Fibroblast of pulmonary artery (primary cell): ENCODE measurements at regions not wholly inside any gene's neighbourhood (a gene's known extent, or its start where the extent isn't known, plus 50 kb on each side); places are given as distances from the start of the nearest gene placed in this dataset.

Experiments used
- DNase-seq: peaks from one replicate; pipeline ENCODE4 v3.0.0-alpha.2; 2010; ENCODE audit warnings: low read depth
- H3K4me3 ChIP-seq: replicated peaks from 2 replicates; pipeline ENCODE4 v1.5.1; 2011; ENCODE audit warnings: low read depth, mild to moderate bottlenecking, control low read depth, low read length, moderate library complexity
- CTCF ChIP-seq: IDR thresholded peaks from 2 replicates; pipeline ENCODE4 v1.5.1; 2011; ENCODE audit warnings: mild to moderate bottlenecking, control low read depth, low read length, inconsistent platforms; ENCODE audit errors: missing control alignments

GRCh38 chr5:38166832-38167231 lies 91.5 kb upstream of the EGFLAM start:
- no peak for DNase-seq
- no peak for TF ChIP-seq CTCF
- H3K4me3 ChIP-seq = no peak overlapping the region

DNA sequence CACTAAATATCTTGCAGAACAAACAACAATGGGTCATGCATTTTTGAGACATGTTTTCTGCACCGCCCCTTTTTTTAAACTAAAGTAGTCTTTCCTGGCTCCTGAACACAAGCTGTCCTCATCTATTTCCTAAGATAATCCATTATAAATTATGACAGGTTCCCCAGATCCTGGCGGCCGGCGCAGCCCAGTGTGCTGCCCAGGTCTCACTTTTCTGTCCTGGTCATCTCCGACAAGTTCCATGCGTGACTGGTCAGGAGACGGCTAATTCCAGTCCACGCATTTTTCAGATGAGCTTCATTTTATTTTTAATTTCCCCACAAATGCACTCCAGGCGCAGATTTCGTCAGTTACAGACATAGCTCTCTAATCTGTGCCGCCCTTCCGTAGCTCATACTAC lies 92.9 kb upstream of the EGFLAM start:
- H3K4me3 ChIP-seq = no peak overlapping the region
- no peak for DNase-seq
- no peak for TF ChIP-seq CTCF

DNA sequence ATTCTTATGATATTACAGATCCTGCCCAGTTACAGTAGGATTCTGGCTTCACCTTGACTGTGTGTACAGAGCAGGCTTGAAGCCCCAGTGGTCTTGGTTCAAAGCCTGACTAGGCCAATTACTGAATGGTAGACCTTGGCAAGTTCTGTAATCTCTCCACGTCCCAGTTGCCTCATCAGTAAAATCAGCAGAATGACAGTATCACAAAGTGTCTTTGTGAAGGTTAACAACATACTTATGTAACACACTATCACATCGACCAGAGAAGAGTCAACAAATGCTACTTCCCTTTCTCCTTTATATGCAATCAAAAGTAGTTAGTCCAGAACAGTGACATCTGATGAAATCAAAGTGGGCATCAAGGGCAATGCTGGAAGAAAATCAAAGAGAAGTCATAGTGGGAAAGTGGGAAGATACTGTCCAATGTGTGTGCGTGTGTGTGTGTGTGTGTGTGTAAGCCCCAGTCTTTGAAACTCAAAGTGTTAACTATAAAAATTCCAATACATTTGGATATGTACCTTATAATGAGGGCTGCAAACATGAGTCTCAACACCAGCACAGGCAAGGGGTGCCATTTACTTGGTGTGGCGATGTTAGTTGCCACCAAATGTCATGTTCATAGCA lies 93.5 kb upstream of the EGFLAM start:
- H3K4me3 ChIP-seq = no peak overlapping the region
- TF ChIP-seq CTCF = no peak
- no peak for DNase-seq

DNA sequence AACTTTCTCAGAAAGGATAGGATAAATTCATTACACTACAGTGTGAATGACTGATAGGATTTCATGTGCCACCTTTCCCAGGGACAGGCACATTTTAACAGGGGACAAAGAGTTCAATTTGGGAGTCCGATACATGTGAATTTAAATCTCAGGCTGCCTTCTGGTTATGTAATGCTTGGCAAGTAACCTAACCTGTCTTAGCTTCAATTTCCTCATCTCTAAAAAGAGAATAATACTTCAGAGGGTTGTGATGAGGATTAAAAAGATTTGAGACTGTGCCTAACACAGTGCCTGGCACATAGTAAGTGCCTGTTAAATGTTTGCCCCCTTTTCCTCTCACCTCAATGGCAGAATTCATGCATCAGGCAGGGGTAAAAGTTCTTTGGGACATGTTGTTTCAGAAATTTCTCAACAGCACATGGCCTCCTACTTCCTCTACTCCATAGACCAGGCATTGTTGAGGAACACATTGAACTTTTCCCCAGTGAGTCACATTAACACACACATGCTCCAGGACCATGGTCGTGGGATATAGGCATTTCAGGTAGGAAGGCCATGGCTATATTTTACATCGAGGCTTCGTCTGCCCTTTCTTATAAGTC lies 94.6 kb upstream of the EGFLAM start:
- no peak for TF ChIP-seq CTCF
- no peak overlapping the region for H3K4me3 ChIP-seq
- DNase-seq = no peak

GRCh38 chr5:38162625-38163024 lies 95.7 kb upstream of the EGFLAM start:
- no peak for TF ChIP-seq CTCF
- DNase-seq = no peak
- no peak overlapping the region for H3K4me3 ChIP-seq

DNA sequence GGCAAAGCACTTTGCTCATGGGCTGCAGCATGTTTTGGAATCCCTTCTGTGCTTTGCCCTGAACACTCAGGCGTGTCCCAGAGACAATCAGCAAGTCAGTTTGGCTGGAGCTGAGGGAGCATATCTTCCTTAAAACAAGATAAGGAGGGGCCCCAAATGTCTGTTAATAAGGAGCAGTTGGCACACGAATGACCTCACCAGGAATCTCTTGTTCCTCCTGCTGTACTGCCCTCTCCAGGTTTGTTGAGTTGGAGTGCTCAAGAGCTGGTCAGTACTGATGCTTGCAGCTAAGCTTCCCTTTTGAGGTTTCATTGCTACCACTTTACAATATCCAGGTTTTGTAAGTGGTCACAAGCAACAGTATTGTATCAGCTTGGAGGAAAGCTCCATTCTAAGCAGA lies 101.3 kb upstream of the EGFLAM start:
- no peak overlapping the region for H3K4me3 ChIP-seq
- no peak for DNase-seq
- no peak for TF ChIP-seq CTCF

GRCh38 chr5:38154615-38155204 lies 103.6 kb upstream of the EGFLAM start:
- TF ChIP-seq CTCF = no peak
- no peak for DNase-seq
- H3K4me3 ChIP-seq = no peak overlapping the region
